Small intestine (tissue), 7 donors: ENCODE measurements at regions not wholly inside any gene's neighbourhood (a gene's known extent, or its start where the extent isn't known, plus 50 kb on each side); places are given as distances from the start of the nearest gene placed in this dataset.

Experiments used
- DNase-seq, 2 donors: peaks; one replicate each; pipeline versions ENCODE4 v3.0.0 to v3.0.0-alpha.2; 2013
- FAIRE-seq: peaks from 2 replicates; lab custom pipeline; 2012; peaks lifted over from hg19 to GRCh38; lab: Jason Lieb, UNC
- H3K27ac ChIP-seq, 3 donors: one replicate each; pipeline ENCODE4 v1.5.1; 2013; ENCODE audit warnings: low read length in 2 of 3, mild to moderate bottlenecking in 2 of 3, control low read depth in 1 of 3, inconsistent platforms in 1 of 3, low read depth in 1 of 3, moderate library complexity in 1 of 3
- H3K27me3 ChIP-seq, 3 donors: one replicate each; pipeline ENCODE4 v1.6.1; 2013; ENCODE audit warnings: low read length in 3 of 3, inconsistent platforms in 1 of 3; ENCODE audit not compliant: control insufficient read depth in 3 of 3, insufficient read depth in 3 of 3
- H3K36me3 ChIP-seq, 3 donors: one replicate each; pipeline ENCODE4 v1.6.1; 2013; ENCODE audit warnings: low read length in 3 of 3, inconsistent platforms in 1 of 3, low read depth in 1 of 3, mild to moderate bottlenecking in 1 of 3, moderate library complexity in 1 of 3; ENCODE audit not compliant: control insufficient read depth in 3 of 3, insufficient read depth in 2 of 3
- H3K4me1 ChIP-seq, 3 donors: one replicate each; pipeline ENCODE4 v1.6.1; 2013; ENCODE audit warnings: low read length in 2 of 3, inconsistent platforms in 1 of 3, low read depth in 1 of 3, mild to moderate bottlenecking in 1 of 3, moderate library complexity in 1 of 3; ENCODE audit not compliant: control insufficient read depth in 3 of 3, insufficient read depth in 2 of 3
- H3K4me3 ChIP-seq, 3 donors: one replicate each; pipeline ENCODE4 v1.5.1; 2013; ENCODE audit warnings: low read length in 3 of 3, control low read depth in 1 of 3, inconsistent platforms in 1 of 3, low read depth in 1 of 3, mild to moderate bottlenecking in 1 of 3, moderate library complexity in 1 of 3
- H3K9me3 ChIP-seq, 2 donors: one replicate each; pipeline ENCODE4 v1.6.1; 2013; ENCODE audit warnings: low read depth in 1 of 2, low read length in 1 of 2; ENCODE audit not compliant: control insufficient read depth in 2 of 2, insufficient read depth in 1 of 2
- WGBS, 3 donors: extraction: QIAGEN DNeasy Blood & Tissue Kit; methylation state at CpG; one replicate each; pipeline ENCODE4 v1.1.7; 2013; 5-methylcytosine and 5-hydroxymethylcytosine counted together
- donor health status: healthy with polysubstance abuse.
- donor health status: control.
- donor health status: control.
- donor health status: Bipolar disorder and iron deficiency.
- donor health status: healthy.

GRCh38 chr7:64407148-64407547, 93.4 kb downstream of the ZNF736 start:
- FAIRE-seq (no peak), DNase-seq (no peak)
- Histone ChIP-seq H3K9me3 (peaks cover 0 to 31% of the 10 kb centered on the region in 2 donors), H3K4me1 (no peaks in the 10 kb centered on the region), H3K27me3 (no peaks in the 10 kb centered on the region), H3K4me3 (no peak overlapping the region), H3K36me3 (no peaks in the 10 kb centered on the region), H3K27ac (no peak overlapping the region)
- 93 to 94% (median 94%) methylated on average over 18 of the region's 18 CpGs for WGBS, 3 donors
